ENCODE measurements at regions not wholly inside any gene's neighbourhood (a gene's known extent, or its start where the extent isn't known, plus 50 kb on each side); places are given as distances from the start of the nearest gene placed in this dataset.

GRCh38 chr12:92029902-92030586, 115.6 kb downstream of the BTG1 start:
- Histone ChIP-seq H2AFZ (ENCODE audit: low read length) (peak overlapping the region; percentile 47; the same call in 1 of the 2 replicates), H4K20me1 (ENCODE audit: insufficient read depth, low read length) (no peaks in the 10 kb centered on the region), H3K36me3 (ENCODE audit: insufficient read depth, low read length) (no peaks in the 10 kb centered on the region), H3K79me2 (ENCODE audit: insufficient read depth, low read depth, low read length) (no peaks in the 10 kb centered on the region), H3K4me1 (ENCODE audit: insufficient read depth, low read length, poor library complexity, severe bottlenecking) (peaks cover 70% of the 10 kb centered on the region), H3K4me2 (ENCODE audit: low read length) (peak overlapping the region; percentile 46), H3K9me2 (ENCODE audit: insufficient read depth, low read length) (no peaks in the 10 kb centered on the region), H3K27ac (ENCODE audit: low read depth, low read length, poor library complexity, severe bottlenecking) (peak overlapping the region; percentile 66), H3K4me3 (ENCODE audit: low read depth, low read length, poor library complexity, severe bottlenecking) (no peak overlapping the region), H3K9me3 (ENCODE audit: low read length) (no peaks in the 10 kb centered on the region)
- intact Hi-C loops (cut with micrococcal nuclease; ENCODE audit: unreplicated experiment), result loop anchor here (5.0 to 10.0 kb wide), 2 partner anchors 335 to 372 kb away; no protein-coding TSS in a partner anchor
- CTCF ChIA-PET (ENCODE audit: unreplicated experiment), result interaction anchor here (1.0 kb wide), 1 partner anchor 114 kb away, joined by 3 read pairs; no protein-coding TSS in a partner anchor
- POLR2A ChIA-PET, result interaction anchor here (0.7 to 2.7 kb wide), 9 partner anchors 11 to 537 kb away, joined by 3 to 12 read pairs (median 4); partner anchors contain the start of gene BTG1
- DNase-seq (ENCODE audit: low spot score), result no peak
- BruUV-seq (replicated peaks), result no TSS peak
- TF ChIP-seq, protein P1, sequence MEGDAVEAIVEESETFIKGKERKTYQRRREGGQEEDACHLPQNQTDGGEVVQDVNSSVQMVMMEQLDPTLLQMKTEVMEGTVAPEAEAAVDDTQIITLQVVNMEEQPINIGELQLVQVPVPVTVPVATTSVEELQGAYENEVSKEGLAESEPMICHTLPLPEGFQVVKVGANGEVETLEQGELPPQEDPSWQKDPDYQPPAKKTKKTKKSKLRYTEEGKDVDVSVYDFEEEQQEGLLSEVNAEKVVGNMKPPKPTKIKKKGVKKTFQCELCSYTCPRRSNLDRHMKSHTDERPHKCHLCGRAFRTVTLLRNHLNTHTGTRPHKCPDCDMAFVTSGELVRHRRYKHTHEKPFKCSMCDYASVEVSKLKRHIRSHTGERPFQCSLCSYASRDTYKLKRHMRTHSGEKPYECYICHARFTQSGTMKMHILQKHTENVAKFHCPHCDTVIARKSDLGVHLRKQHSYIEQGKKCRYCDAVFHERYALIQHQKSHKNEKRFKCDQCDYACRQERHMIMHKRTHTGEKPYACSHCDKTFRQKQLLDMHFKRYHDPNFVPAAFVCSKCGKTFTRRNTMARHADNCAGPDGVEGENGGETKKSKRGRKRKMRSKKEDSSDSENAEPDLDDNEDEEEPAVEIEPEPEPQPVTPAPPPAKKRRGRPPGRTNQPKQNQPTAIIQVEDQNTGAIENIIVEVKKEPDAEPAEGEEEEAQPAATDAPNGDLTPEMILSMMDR (conservative IDR thresholded peaks at IDR 0.05; ENCODE audit: low read length), result no peak
- TF ChIP-seq EZH2phosphoT487 (IDR thresholded peaks at IDR 0.05; ENCODE audit: borderline replicate concordance, low read depth, low read length), result no peak

DNA sequence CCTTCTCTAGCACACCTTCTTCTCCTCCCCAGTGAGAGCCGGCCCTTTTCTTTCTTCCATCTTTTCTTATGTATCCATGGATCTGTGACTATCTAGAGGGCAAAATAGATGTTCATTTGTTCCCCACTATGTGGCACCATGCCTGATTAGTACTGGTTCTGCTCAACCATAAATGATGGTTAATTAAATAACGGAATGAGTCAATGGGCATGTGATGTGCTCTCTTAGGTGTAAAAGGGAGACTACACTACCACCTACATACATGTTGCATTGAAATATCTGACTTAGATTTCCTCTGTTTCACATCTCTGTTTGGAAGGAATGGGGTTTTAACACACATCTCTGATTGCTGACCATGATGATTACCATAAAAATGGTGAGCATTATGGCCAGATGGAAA, 116.5 kb downstream of the BTG1 start:
- DNase-seq (ENCODE audit: low spot score), result no peak
- TF ChIP-seq, protein P1 (conservative IDR thresholded peaks at IDR 0.05; ENCODE audit: low read length), result peak; percentile 25; the same call in 1 of the 2 replicates
- no peak for TF ChIP-seq EZH2phosphoT487 (IDR thresholded peaks at IDR 0.05; ENCODE audit: borderline replicate concordance, low read depth, low read length)
- intact Hi-C loops (cut with micrococcal nuclease; ENCODE audit: unreplicated experiment), result no loop called here
- Histone ChIP-seq H3K4me2 (ENCODE audit: low read length) (no peak overlapping the region), H3K79me2 (ENCODE audit: insufficient read depth, low read depth, low read length) (no peaks in the 10 kb centered on the region), H3K36me3 (ENCODE audit: insufficient read depth, low read length) (no peaks in the 10 kb centered on the region), H3K4me1 (ENCODE audit: insufficient read depth, low read length, poor library complexity, severe bottlenecking) (peaks cover 61% of the 10 kb centered on the region), H3K9me2 (ENCODE audit: insufficient read depth, low read length) (no peaks in the 10 kb centered on the region), H3K9me3 (ENCODE audit: low read length) (no peaks in the 10 kb centered on the region), H2AFZ (ENCODE audit: low read length) (peak overlapping the region; percentile 65; the same call in 1 of the 2 replicates), H3K27ac (ENCODE audit: low read depth, low read length, poor library complexity, severe bottlenecking) (no peak overlapping the region), H3K4me3 (ENCODE audit: low read depth, low read length, poor library complexity, severe bottlenecking) (no peak overlapping the region), H4K20me1 (ENCODE audit: insufficient read depth, low read length) (no peaks in the 10 kb centered on the region)
- no TSS peak for BruUV-seq (replicated peaks)
- ChIA-PET POLR2A (interaction anchor here (0.6 to 1.9 kb wide), 5 partner anchors 10 to 105 kb away, joined by 3 to 4 read pairs (median 4); no protein-coding TSS in a partner anchor), CTCF (ENCODE audit: unreplicated experiment) (no interaction called here)

DNA sequence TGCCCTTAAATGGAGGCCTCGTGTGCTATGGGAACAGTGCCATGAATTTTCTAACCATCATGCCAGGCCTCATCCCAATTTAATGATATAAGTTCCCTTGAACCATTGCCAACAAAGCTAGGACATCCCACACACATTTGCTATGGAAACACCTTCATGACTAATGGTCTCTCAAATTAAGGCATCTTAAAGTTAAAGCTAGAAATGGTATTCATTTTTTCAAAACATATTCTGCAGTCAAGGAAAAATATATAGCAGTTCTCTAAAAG, 117.3 kb downstream of the BTG1 start:
- CTCF ChIA-PET (ENCODE audit: unreplicated experiment), result no interaction called here
- POLR2A ChIA-PET, result interaction anchor here (0.6 to 1.9 kb wide), 6 partner anchors 9 to 106 kb away, joined by 3 to 4 read pairs (median 4); no protein-coding TSS in a partner anchor
- TF ChIP-seq, protein P1 (conservative IDR thresholded peaks at IDR 0.05; ENCODE audit: low read length), result no peak
- no peak for TF ChIP-seq EZH2phosphoT487 (IDR thresholded peaks at IDR 0.05; ENCODE audit: borderline replicate concordance, low read depth, low read length)
- H3K9me3 ChIP-seq (ENCODE audit: low read length), result no peaks in the 10 kb centered on the region
- H3K4me1 ChIP-seq (ENCODE audit: insufficient read depth, low read length, poor library complexity, severe bottlenecking), result peaks cover 54% of the 10 kb centered on the region
- peak overlapping the region; percentile 65 for H2AFZ ChIP-seq (ENCODE audit: low read length)
- no peak overlapping the region for H3K27ac ChIP-seq (ENCODE audit: low read depth, low read length, poor library complexity, severe bottlenecking)
- no peaks in the 10 kb centered on the region for H3K36me3 ChIP-seq (ENCODE audit: insufficient read depth, low read length)
- BruUV-seq (replicated peaks), result no TSS peak
- peak overlapping the region; percentile 30 for H3K4me2 ChIP-seq (ENCODE audit: low read length)
- no peaks in the 10 kb centered on the region for H3K79me2 ChIP-seq (ENCODE audit: insufficient read depth, low read depth, low read length)
- intact Hi-C loops (cut with micrococcal nuclease; ENCODE audit: unreplicated experiment), result no loop called here
- DNase-seq (ENCODE audit: low spot score), result no peak
- H4K20me1 ChIP-seq (ENCODE audit: insufficient read depth, low read length), result no peaks in the 10 kb centered on the region
- no peaks in the 10 kb centered on the region for H3K9me2 ChIP-seq (ENCODE audit: insufficient read depth, low read length)
- H3K4me3 ChIP-seq (ENCODE audit: low read depth, low read length, poor library complexity, severe bottlenecking), result no peak overlapping the region
